ENCODE measurements at regions not wholly inside any gene's neighbourhood (a gene's known extent, or its start where the extent isn't known, plus 50 kb on each side); places are given as distances from the start of the nearest gene placed in this dataset.

DNA sequence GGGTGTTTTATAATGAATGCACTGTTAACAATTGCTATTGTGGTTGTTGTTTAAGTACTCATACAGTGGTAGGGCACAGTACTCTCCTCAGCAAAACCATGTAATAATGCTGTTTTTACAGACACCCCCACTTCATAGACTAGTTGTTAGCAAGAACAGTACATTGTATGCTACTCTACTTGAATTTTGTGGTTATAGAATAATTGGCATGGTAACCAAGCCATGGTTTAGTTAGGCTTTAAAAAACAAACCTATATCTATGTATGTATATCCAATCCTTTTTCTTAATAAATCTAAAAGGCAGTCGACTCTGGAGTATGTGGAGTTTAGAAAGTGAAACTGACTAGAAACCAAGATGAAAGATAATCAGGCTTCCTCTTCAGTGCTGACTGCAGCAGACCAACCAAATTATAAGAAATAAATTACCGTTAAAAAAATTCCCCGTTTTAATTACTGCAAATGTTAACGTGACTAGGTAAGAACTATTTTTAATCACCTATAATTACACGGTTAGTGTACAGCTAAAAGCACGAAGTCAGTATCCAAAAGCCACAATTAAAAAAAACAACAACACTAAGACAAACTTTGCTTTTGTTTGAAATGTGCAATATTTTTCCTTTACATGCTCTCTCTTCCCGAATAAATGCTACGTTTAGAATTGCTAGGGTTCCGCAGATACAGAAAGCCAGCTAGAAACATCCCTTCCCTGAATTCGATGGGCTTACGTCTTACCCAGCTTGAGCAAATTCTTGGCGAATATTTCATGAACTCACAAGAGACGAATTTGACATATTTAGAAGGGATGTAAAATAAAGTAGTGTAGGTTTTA lies 113.3 kb upstream of the SERTAD2 start:
- TF ChIP-seq, protein P1, sequence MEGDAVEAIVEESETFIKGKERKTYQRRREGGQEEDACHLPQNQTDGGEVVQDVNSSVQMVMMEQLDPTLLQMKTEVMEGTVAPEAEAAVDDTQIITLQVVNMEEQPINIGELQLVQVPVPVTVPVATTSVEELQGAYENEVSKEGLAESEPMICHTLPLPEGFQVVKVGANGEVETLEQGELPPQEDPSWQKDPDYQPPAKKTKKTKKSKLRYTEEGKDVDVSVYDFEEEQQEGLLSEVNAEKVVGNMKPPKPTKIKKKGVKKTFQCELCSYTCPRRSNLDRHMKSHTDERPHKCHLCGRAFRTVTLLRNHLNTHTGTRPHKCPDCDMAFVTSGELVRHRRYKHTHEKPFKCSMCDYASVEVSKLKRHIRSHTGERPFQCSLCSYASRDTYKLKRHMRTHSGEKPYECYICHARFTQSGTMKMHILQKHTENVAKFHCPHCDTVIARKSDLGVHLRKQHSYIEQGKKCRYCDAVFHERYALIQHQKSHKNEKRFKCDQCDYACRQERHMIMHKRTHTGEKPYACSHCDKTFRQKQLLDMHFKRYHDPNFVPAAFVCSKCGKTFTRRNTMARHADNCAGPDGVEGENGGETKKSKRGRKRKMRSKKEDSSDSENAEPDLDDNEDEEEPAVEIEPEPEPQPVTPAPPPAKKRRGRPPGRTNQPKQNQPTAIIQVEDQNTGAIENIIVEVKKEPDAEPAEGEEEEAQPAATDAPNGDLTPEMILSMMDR (IDR thresholded peaks at IDR 0.05; ENCODE audit: borderline replicate concordance, extremely low read depth, low read length, poor library complexity, severe bottlenecking): no peak
- no peak for TF ChIP-seq EZH2 (IDR thresholded peaks at IDR 0.05; ENCODE audit: borderline replicate concordance, low read depth, low read length, severe bottlenecking)

All from DND-41 (cell line).